Pancreas (tissue), 10 donors: ENCODE measurements at regions not wholly inside any gene's neighbourhood (a gene's known extent, or its start where the extent isn't known, plus 50 kb on each side); places are given as distances from the start of the nearest gene placed in this dataset.

Experiments used
- ATAC-seq, 4 donors: fragments of 200-7000 bp; cut with Tn5 transposase; one replicate each; pipeline versions ENCODE4 v1.8.0 to v1.9.1; 2020; ENCODE audit warnings: mild to moderate bottlenecking in 4 of 4, moderate library complexity in 4 of 4
- DNase-seq, 6 donors: peaks; one replicate each; pipeline ENCODE4 v3.0.0-alpha.2; 2020
- FAIRE-seq: peaks from 2 replicates; lab custom pipeline; 2012; peaks lifted over from hg19 to GRCh38; lab: Jason Lieb, UNC
- H3K27ac ChIP-seq, 4 donors: fragments of 200-600 bp; sonication (generic); 1 replicate in 3 of 4; 2 replicates in 1 of 4; pipeline versions ENCODE4 v1.5.0 to v1.8.0; 2020
- H3K27me3 ChIP-seq, 4 donors: fragments of 200-600 bp; one replicate each; pipeline ENCODE4 v1.8.0; 2021
- H3K36me3 ChIP-seq, 3 donors: fragments of 200-600 bp; sonication (generic) in 1 of 3; one replicate each; pipeline versions ENCODE4 v1.5.0 to v1.8.0; 2020 to 2021
- H3K4me1 ChIP-seq, 3 donors: fragments of 200-600 bp; one replicate each; pipeline ENCODE4 v1.8.0; 2021
- H3K4me3 ChIP-seq, 4 donors: fragments of 200-600 bp; sonication (generic) in 2 of 4; one replicate each; pipeline versions ENCODE4 v1.5.0 to v1.8.0; 2020 to 2021
- H3K9me3 ChIP-seq, 4 donors: fragments of 200-600 bp; one replicate each; pipeline ENCODE4 v1.8.0; 2021
- WGBS, 2 donors: extraction: QIAGEN DNeasy Blood & Tissue Kit; methylation state at CpG; one replicate each; pipeline ENCODE4 v1.1.7; 2013; 5-methylcytosine and 5-hydroxymethylcytosine counted together
- intact Hi-C, 3 donors: fragments of 100-400 bp; cut with DNase I; formaldehyde crosslinking; loops; one replicate each; pipeline versions ENCODE4 v1.11.1 to v1.14.2; 2022
- TF ChIP-seq, protein P1 (sequence below), 4 donors: fragments of 200-600 bp; sonication (generic) in 3 of 4; IDR thresholded peaks; one replicate each; pipeline versions ENCODE4 v1.5.0 to v1.8.0; 2021; ENCODE audit warnings: antibody characterized with exemption in 4 of 4
- donor health status: healthy with polysubstance abuse.
- donor health status: DM: no; HTN: no; CAD: no; lungs with moderate emphysema.
- donor health status: DM: no; HTN: no; CAD: no.
- donor health status: control.
- donor health status: control.
- donor health status: Bipolar disorder and iron deficiency.
- donor health status: DM: yes; HTN: yes; CAD: no.
- donor health status: DM: no; HTN: no; CAD: no.
- donor health status: DM: no; HTN: no; CAD: no.
- donor health status: DM: yes; HTN: yes; CAD: no.

DNA sequence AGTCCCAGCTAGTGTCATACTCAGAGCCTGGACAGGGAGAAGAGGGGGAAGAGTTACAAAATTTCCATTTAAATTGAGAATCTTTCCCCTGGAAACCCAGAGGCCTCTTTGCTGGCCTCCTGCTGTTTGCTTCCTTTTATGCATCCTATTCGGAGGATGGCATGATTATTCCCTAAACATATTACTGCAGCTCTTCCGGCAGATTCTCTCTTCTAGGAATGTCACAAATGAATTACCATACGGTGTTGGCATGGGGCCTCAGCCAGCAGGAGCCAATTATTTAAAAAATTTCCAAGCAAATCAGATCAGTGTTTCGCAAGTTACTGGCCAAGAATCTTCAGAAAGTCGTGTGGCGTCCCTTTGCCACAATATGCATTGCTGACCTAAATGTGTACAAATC is 326.7 kb upstream of the NCAM1 start:
- Histone ChIP-seq H3K27me3 (no peaks in the 10 kb centered on the region), H3K36me3 (no peaks in the 10 kb centered on the region), H3K4me3 (no peak overlapping the region), H3K9me3 (peaks cover 0 to 4% (median 0%) of the 10 kb centered on the region in 4 donors), H3K27ac (no peak overlapping the region), H3K4me1 (no peaks in the 10 kb centered on the region)
- TF ChIP-seq, protein P1, sequence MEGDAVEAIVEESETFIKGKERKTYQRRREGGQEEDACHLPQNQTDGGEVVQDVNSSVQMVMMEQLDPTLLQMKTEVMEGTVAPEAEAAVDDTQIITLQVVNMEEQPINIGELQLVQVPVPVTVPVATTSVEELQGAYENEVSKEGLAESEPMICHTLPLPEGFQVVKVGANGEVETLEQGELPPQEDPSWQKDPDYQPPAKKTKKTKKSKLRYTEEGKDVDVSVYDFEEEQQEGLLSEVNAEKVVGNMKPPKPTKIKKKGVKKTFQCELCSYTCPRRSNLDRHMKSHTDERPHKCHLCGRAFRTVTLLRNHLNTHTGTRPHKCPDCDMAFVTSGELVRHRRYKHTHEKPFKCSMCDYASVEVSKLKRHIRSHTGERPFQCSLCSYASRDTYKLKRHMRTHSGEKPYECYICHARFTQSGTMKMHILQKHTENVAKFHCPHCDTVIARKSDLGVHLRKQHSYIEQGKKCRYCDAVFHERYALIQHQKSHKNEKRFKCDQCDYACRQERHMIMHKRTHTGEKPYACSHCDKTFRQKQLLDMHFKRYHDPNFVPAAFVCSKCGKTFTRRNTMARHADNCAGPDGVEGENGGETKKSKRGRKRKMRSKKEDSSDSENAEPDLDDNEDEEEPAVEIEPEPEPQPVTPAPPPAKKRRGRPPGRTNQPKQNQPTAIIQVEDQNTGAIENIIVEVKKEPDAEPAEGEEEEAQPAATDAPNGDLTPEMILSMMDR (IDR thresholded peaks at IDR 0.05): no peak
- DNase-seq: no peak
- 39 to 46% methylated on average over 6 of the region's 6 CpGs for WGBS, 2 donors
- no peak for ATAC-seq
- FAIRE-seq: no peak
- intact Hi-C loops: no loop called here

DNA sequence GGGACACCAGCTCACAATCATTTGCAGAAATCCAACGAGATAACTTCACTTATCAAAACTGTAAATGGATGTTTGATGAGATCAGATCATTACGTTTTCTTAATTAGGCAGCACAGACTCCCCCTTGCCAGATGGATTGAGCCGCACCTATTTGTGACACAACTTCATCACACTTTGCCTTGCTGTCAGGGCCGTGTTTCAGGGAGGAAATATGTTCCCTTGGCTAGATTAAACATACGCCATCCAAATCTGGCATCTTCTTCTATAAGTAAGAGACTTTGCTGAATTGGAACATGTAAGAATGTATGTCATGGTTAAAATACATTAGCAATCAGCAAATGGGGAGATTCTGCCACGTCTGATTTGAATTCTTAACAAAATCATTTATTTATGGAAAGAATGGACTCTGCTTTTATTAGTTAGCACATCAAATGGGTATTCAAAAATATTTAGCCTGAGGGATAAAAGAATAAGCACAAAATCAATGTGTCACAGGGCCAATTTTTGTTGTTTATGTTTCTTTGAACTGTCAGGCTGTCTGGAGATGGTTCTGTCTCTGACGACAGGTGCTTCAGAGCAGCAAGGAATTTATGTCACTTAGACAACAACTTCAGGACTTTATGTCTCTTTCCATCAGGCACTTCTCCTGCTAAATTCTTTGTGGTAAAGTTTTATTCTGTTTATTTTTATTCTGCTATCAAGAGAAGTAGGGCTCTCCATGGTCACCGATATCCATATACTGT is 326.1 kb upstream of the NCAM1 start:
- FAIRE-seq (no peak), ATAC-seq (no peak), DNase-seq (no peak)
- Histone ChIP-seq H3K27ac (no peak overlapping the region), H3K4me3 (no peak overlapping the region), H3K9me3 (peaks cover 0 to 4% (median 0%) of the 10 kb centered on the region in 4 donors), H3K4me1 (no peaks in the 10 kb centered on the region), H3K27me3 (no peaks in the 10 kb centered on the region), H3K36me3 (no peaks in the 10 kb centered on the region)
- WGBS, 2 donors: 41% methylated on average over 8 of the region's 8 CpGs
- intact Hi-C loops: no loop called here
- TF ChIP-seq, protein P1 (IDR thresholded peaks at IDR 0.05): no peak

DNA sequence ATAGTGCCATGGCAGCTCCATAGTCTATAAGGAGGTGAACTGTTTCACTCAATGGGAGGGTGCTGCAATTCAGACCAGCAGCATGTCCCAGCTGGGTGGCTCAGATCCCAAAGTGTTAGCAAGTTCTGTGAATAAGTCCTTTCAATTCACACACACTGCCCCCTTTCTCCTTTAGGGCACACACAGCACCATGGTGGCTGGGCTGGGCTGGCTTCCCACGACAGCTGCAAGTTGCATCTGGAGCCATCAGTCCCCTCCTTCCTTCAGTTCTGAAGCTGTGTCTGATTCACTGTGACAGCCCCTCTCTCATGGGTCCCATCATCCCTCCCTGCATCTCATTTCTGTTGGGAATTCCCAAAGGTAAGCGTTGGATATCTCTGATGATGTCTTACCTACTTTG is 324.1 kb upstream of the NCAM1 start:
- DNase-seq (no peak), FAIRE-seq (no peak), ATAC-seq (no peak)
- Histone ChIP-seq H3K36me3 (no peaks in the 10 kb centered on the region), H3K27ac (no peak overlapping the region), H3K9me3 (peaks cover 0 to 4% (median 0%) of the 10 kb centered on the region in 4 donors), H3K4me1 (no peaks in the 10 kb centered on the region), H3K27me3 (no peaks in the 10 kb centered on the region), H3K4me3 (no peak overlapping the region)
- intact Hi-C loops: no loop called here
- 73 to 79% methylated on average over 2 of the region's 2 CpGs for WGBS, 2 donors
- TF ChIP-seq, protein P1 (IDR thresholded peaks at IDR 0.05): no peak

DNA sequence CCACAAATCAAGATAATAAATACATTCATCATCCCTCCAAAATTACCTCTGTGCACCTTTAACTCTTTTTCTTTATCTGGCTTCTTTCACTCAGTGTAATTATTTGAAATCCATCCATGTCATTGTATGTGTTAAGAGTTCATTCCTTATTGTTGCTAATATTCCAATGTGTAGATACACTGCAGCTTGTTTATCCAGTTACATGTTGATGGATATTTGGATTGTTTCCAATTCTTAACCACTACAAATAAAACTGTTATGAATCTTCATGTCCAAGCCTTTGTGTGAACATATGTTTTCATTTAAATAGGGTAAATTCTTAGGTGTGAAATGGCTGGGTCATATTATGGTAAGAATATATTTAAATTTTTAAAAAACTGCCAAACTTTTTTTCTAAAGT is 323.3 kb upstream of the NCAM1 start:
- ATAC-seq (no peak), FAIRE-seq (no peak), DNase-seq (no peak)
- TF ChIP-seq, protein P1 (IDR thresholded peaks at IDR 0.05): no peak
- H3K4me1 ChIP-seq: no peaks in the 10 kb centered on the region
- no peak overlapping the region for H3K4me3 ChIP-seq
- intact Hi-C loops: no loop called here
- no peaks in the 10 kb centered on the region for H3K36me3 ChIP-seq
- no peaks in the 10 kb centered on the region for H3K27me3 ChIP-seq
- no peak overlapping the region for H3K27ac ChIP-seq
- H3K9me3 ChIP-seq: peaks cover 0 to 4% (median 0%) of the 10 kb centered on the region in 4 donors

DNA sequence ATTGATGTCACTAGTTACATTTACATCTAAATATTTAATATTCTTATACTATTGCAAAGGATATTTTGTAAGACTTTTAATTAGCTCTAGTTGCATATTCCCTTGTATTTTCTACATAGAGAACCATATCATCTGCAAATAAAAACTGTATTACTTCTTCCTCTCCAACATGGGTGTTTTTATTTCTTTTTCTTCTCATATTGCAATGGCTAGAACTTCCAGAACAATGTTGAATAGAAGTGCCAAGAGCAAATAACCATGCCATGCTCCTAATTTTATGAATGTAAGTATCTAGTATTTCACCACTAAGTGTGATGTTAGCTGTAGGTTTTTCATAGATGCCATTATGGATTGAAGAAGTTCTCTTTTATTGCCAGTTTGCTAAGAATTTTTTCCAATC is 321.8 kb upstream of the NCAM1 start:
- H3K9me3 ChIP-seq: peaks cover 0 to 4% (median 0%) of the 10 kb centered on the region in 4 donors
- no peaks in the 10 kb centered on the region for H3K4me1 ChIP-seq
- TF ChIP-seq, protein P1 (IDR thresholded peaks at IDR 0.05): no peak
- H3K27ac ChIP-seq: no peak overlapping the region
- H3K27me3 ChIP-seq: no peaks in the 10 kb centered on the region
- intact Hi-C loops: no loop called here
- H3K36me3 ChIP-seq: no peaks in the 10 kb centered on the region
- DNase-seq (no peak), ATAC-seq (no peak), FAIRE-seq (no peak)
- no peak overlapping the region for H3K4me3 ChIP-seq
